ENCODE measurements at regions not wholly inside any gene's neighbourhood (a gene's known extent, or its start where the extent isn't known, plus 50 kb on each side); places are given as distances from the start of the nearest gene placed in this dataset.

GRCh38 chr3:59408047-59408624 is 358.3 kb upstream of the CFAP20DC start:
- no peak overlapping the region for H3K4me3 ChIP-seq (ENCODE audit: low read length in 3 of 3)
- no peak overlapping the region for H3K9ac ChIP-seq (ENCODE audit: low read depth in 1 of 3, low read length in 3 of 3)
- no peaks in the 10 kb centered on the region for H3K27me3 ChIP-seq (ENCODE audit: control insufficient read depth in 3 of 3, insufficient read depth in 3 of 3, low read length in 3 of 3)
- no peak overlapping the region for H3K27ac ChIP-seq (ENCODE audit: low read depth, low read length)
- H3K4me1 ChIP-seq (ENCODE audit: control insufficient read depth in 3 of 3, insufficient read depth in 3 of 3, low read length in 3 of 3), result no peaks in the 10 kb centered on the region
- H3K9me3 ChIP-seq (ENCODE audit: control insufficient read depth in 3 of 3, low read length in 3 of 3), result no peaks in the 10 kb centered on the region
- H3K36me3 ChIP-seq (ENCODE audit: control insufficient read depth in 3 of 3, insufficient read depth in 3 of 3, low read length in 3 of 3), result no peaks in the 10 kb centered on the region

GRCh38 chr3:59407425-59407824 is 357.6 kb upstream of the CFAP20DC start:
- no peaks in the 10 kb centered on the region for H3K4me1 ChIP-seq (ENCODE audit: control insufficient read depth in 3 of 3, insufficient read depth in 3 of 3, low read length in 3 of 3)
- H3K27ac ChIP-seq (ENCODE audit: low read depth, low read length), result no peak overlapping the region
- H3K9ac ChIP-seq (ENCODE audit: low read depth in 1 of 3, low read length in 3 of 3), result no peak overlapping the region
- no peaks in the 10 kb centered on the region for H3K36me3 ChIP-seq (ENCODE audit: control insufficient read depth in 3 of 3, insufficient read depth in 3 of 3, low read length in 3 of 3)
- no peaks in the 10 kb centered on the region for H3K9me3 ChIP-seq (ENCODE audit: control insufficient read depth in 3 of 3, low read length in 3 of 3)
- no peak overlapping the region for H3K4me3 ChIP-seq (ENCODE audit: low read length in 3 of 3)
- no peaks in the 10 kb centered on the region for H3K27me3 ChIP-seq (ENCODE audit: control insufficient read depth in 3 of 3, insufficient read depth in 3 of 3, low read length in 3 of 3)

- H3K4me1 ChIP-seq (ENCODE audit: control insufficient read depth in 3 of 3, insufficient read depth in 3 of 3, low read length in 3 of 3), result no peaks in the 10 kb centered on the region
- no peak overlapping the region for H3K9ac ChIP-seq (ENCODE audit: low read depth in 1 of 3, low read length in 3 of 3)
These were observed 357.1 kb upstream of the CFAP20DC start for GRCh38 chr3:59406943-59407342.

GRCh38 chr3:59404851-59405250 is 355.0 kb upstream of the CFAP20DC start:
- no peaks in the 10 kb centered on the region for H3K36me3 ChIP-seq (ENCODE audit: control insufficient read depth in 3 of 3, insufficient read depth in 3 of 3, low read length in 3 of 3)
- H3K4me1 ChIP-seq (ENCODE audit: control insufficient read depth in 3 of 3, insufficient read depth in 3 of 3, low read length in 3 of 3), result no peaks in the 10 kb centered on the region
- H3K9ac ChIP-seq (ENCODE audit: low read depth in 1 of 3, low read length in 3 of 3), result no peak overlapping the region
- no peak overlapping the region for H3K4me3 ChIP-seq (ENCODE audit: low read length in 3 of 3)
- no peak overlapping the region for H3K27ac ChIP-seq (ENCODE audit: low read depth, low read length)
- no peaks in the 10 kb centered on the region for H3K9me3 ChIP-seq (ENCODE audit: control insufficient read depth in 3 of 3, low read length in 3 of 3)
- H3K27me3 ChIP-seq (ENCODE audit: control insufficient read depth in 3 of 3, insufficient read depth in 3 of 3, low read length in 3 of 3), result no peaks in the 10 kb centered on the region

More at GRCh38 chr3:59406943-59407342, 357.1 kb upstream of the CFAP20DC start:
- Histone ChIP-seq H3K27me3 (ENCODE audit: control insufficient read depth in 3 of 3, insufficient read depth in 3 of 3, low read length in 3 of 3) (no peaks in the 10 kb centered on the region), H3K9me3 (ENCODE audit: control insufficient read depth in 3 of 3, low read length in 3 of 3) (no peaks in the 10 kb centered on the region), H3K4me3 (ENCODE audit: low read length in 3 of 3) (no peak overlapping the region), H3K36me3 (ENCODE audit: control insufficient read depth in 3 of 3, insufficient read depth in 3 of 3, low read length in 3 of 3) (no peaks in the 10 kb centered on the region), H3K27ac (ENCODE audit: low read depth, low read length) (no peak overlapping the region)

GRCh38 chr3:59404064-59404463 is 354.2 kb upstream of the CFAP20DC start:
- Histone ChIP-seq H3K9me3 (ENCODE audit: control insufficient read depth in 3 of 3, low read length in 3 of 3) (no peaks in the 10 kb centered on the region), H3K36me3 (ENCODE audit: control insufficient read depth in 3 of 3, insufficient read depth in 3 of 3, low read length in 3 of 3) (no peaks in the 10 kb centered on the region), H3K27ac (ENCODE audit: low read depth, low read length) (no peak overlapping the region), H3K4me1 (ENCODE audit: control insufficient read depth in 3 of 3, insufficient read depth in 3 of 3, low read length in 3 of 3) (no peaks in the 10 kb centered on the region), H3K4me3 (ENCODE audit: low read length in 3 of 3) (no peak overlapping the region), H3K27me3 (ENCODE audit: control insufficient read depth in 3 of 3, insufficient read depth in 3 of 3, low read length in 3 of 3) (no peaks in the 10 kb centered on the region), H3K9ac (ENCODE audit: low read depth in 1 of 3, low read length in 3 of 3) (no peak overlapping the region)

- no peaks in the 10 kb centered on the region for H3K4me1 ChIP-seq (ENCODE audit: control insufficient read depth in 3 of 3, insufficient read depth in 3 of 3, low read length in 3 of 3)
- no peaks in the 10 kb centered on the region for H3K9me3 ChIP-seq (ENCODE audit: control insufficient read depth in 3 of 3, low read length in 3 of 3)
- H3K4me3 ChIP-seq (ENCODE audit: low read length in 3 of 3), result no peak overlapping the region
- H3K27ac ChIP-seq (ENCODE audit: low read depth, low read length), result no peak overlapping the region
- no peaks in the 10 kb centered on the region for H3K36me3 ChIP-seq (ENCODE audit: control insufficient read depth in 3 of 3, insufficient read depth in 3 of 3, low read length in 3 of 3)
- no peaks in the 10 kb centered on the region for H3K27me3 ChIP-seq (ENCODE audit: control insufficient read depth in 3 of 3, insufficient read depth in 3 of 3, low read length in 3 of 3)
- H3K9ac ChIP-seq (ENCODE audit: low read depth in 1 of 3, low read length in 3 of 3), result no peak overlapping the region
These were observed 352.1 kb upstream of the CFAP20DC start for GRCh38 chr3:59401924-59402323.

- Histone ChIP-seq H3K9ac (ENCODE audit: low read depth in 1 of 3, low read length in 3 of 3) (no peak overlapping the region), H3K27me3 (ENCODE audit: control insufficient read depth in 3 of 3, insufficient read depth in 3 of 3, low read length in 3 of 3) (no peaks in the 10 kb centered on the region), H3K9me3 (ENCODE audit: control insufficient read depth in 3 of 3, low read length in 3 of 3) (no peaks in the 10 kb centered on the region), H3K36me3 (ENCODE audit: control insufficient read depth in 3 of 3, insufficient read depth in 3 of 3, low read length in 3 of 3) (no peaks in the 10 kb centered on the region), H3K4me3 (ENCODE audit: low read length in 3 of 3) (no peak overlapping the region), H3K4me1 (ENCODE audit: control insufficient read depth in 3 of 3, insufficient read depth in 3 of 3, low read length in 3 of 3) (no peaks in the 10 kb centered on the region), H3K27ac (ENCODE audit: low read depth, low read length) (no peak overlapping the region)
These were observed 342.3 kb upstream of the CFAP20DC start for GRCh38 chr3:59392116-59392515.

- H3K4me1 ChIP-seq (ENCODE audit: control insufficient read depth in 3 of 3, insufficient read depth in 3 of 3, low read length in 3 of 3), result no peaks in the 10 kb centered on the region
- no peaks in the 10 kb centered on the region for H3K9me3 ChIP-seq (ENCODE audit: control insufficient read depth in 3 of 3, low read length in 3 of 3)
- H3K4me3 ChIP-seq (ENCODE audit: low read length in 3 of 3), result no peak overlapping the region
- no peak overlapping the region for H3K9ac ChIP-seq (ENCODE audit: low read depth in 1 of 3, low read length in 3 of 3)
- no peaks in the 10 kb centered on the region for H3K36me3 ChIP-seq (ENCODE audit: control insufficient read depth in 3 of 3, insufficient read depth in 3 of 3, low read length in 3 of 3)
- H3K27me3 ChIP-seq (ENCODE audit: control insufficient read depth in 3 of 3, insufficient read depth in 3 of 3, low read length in 3 of 3), result no peaks in the 10 kb centered on the region
- H3K27ac ChIP-seq (ENCODE audit: low read depth, low read length), result no peak overlapping the region
These were observed 341.3 kb upstream of the CFAP20DC start for GRCh38 chr3:59391131-59391530.

- no peaks in the 10 kb centered on the region for H3K36me3 ChIP-seq (ENCODE audit: control insufficient read depth in 3 of 3, insufficient read depth in 3 of 3, low read length in 3 of 3)
These were observed 338.9 kb upstream of the CFAP20DC start for GRCh38 chr3:59388555-59389270.

GRCh38 chr3:59386165-59386564 is 336.3 kb upstream of the CFAP20DC start:
- Histone ChIP-seq H3K27ac (ENCODE audit: low read depth, low read length) (no peak overlapping the region), H3K27me3 (ENCODE audit: control insufficient read depth in 3 of 3, insufficient read depth in 3 of 3, low read length in 3 of 3) (no peaks in the 10 kb centered on the region), H3K4me3 (ENCODE audit: low read length in 3 of 3) (no peak overlapping the region), H3K9ac (ENCODE audit: low read depth in 1 of 3, low read length in 3 of 3) (no peak overlapping the region), H3K9me3 (ENCODE audit: control insufficient read depth in 3 of 3, low read length in 3 of 3) (no peaks in the 10 kb centered on the region), H3K36me3 (ENCODE audit: control insufficient read depth in 3 of 3, insufficient read depth in 3 of 3, low read length in 3 of 3) (no peaks in the 10 kb centered on the region), H3K4me1 (ENCODE audit: control insufficient read depth in 3 of 3, insufficient read depth in 3 of 3, low read length in 3 of 3) (no peaks in the 10 kb centered on the region)

More at GRCh38 chr3:59388555-59389270, 338.9 kb upstream of the CFAP20DC start:
- Histone ChIP-seq H3K4me3 (ENCODE audit: low read length in 3 of 3) (no peak overlapping the region), H3K27ac (ENCODE audit: low read depth, low read length) (no peak overlapping the region), H3K9ac (ENCODE audit: low read depth in 1 of 3, low read length in 3 of 3) (no peak overlapping the region), H3K27me3 (ENCODE audit: control insufficient read depth in 3 of 3, insufficient read depth in 3 of 3, low read length in 3 of 3) (no peaks in the 10 kb centered on the region), H3K9me3 (ENCODE audit: control insufficient read depth in 3 of 3, low read length in 3 of 3) (no peaks in the 10 kb centered on the region), H3K4me1 (ENCODE audit: control insufficient read depth in 3 of 3, insufficient read depth in 3 of 3, low read length in 3 of 3) (no peaks in the 10 kb centered on the region)

Data from skeletal muscle tissue (tissue), 3 donors.